ENCODE measurements at regions not wholly inside any gene's neighbourhood (a gene's known extent, or its start where the extent isn't known, plus 50 kb on each side); places are given as distances from the start of the nearest gene placed in this dataset.

DNA sequence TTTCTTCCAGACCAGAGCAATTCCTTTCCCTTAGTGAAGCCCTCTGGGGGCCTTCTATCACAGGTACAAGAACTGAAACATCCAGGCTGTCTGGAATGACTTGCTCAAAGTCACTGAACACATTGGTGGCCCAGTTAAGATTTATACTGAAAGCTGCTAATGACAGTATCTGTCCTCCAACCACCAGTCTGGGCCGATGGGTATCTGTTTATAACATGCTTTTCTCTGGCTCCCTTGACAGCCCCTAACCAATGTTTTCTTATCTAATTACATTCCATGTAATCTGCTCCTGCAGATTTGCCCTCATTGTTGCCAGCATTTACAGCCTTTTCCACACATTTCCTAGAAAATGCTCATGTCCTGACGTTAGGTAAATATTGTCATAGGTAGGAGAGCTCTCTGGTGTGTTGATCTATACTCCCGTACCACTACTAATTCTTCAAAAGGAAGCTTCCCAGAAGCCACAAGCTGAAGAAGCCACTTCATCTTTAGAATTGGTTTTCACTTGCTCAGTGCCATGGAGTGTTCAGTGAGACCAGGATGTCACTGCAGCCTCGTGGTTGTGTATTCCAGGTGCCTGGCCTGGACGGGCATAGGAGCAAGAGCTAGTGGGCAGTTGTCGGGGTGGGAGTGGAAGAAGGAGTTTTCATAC lies 163.9 kb downstream of the TSEN15 start:
- TF ChIP-seq, protein P1, sequence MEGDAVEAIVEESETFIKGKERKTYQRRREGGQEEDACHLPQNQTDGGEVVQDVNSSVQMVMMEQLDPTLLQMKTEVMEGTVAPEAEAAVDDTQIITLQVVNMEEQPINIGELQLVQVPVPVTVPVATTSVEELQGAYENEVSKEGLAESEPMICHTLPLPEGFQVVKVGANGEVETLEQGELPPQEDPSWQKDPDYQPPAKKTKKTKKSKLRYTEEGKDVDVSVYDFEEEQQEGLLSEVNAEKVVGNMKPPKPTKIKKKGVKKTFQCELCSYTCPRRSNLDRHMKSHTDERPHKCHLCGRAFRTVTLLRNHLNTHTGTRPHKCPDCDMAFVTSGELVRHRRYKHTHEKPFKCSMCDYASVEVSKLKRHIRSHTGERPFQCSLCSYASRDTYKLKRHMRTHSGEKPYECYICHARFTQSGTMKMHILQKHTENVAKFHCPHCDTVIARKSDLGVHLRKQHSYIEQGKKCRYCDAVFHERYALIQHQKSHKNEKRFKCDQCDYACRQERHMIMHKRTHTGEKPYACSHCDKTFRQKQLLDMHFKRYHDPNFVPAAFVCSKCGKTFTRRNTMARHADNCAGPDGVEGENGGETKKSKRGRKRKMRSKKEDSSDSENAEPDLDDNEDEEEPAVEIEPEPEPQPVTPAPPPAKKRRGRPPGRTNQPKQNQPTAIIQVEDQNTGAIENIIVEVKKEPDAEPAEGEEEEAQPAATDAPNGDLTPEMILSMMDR (IDR thresholded peaks at IDR 0.05; ENCODE audit: low read depth, low read length, poor library complexity, severe bottlenecking): no peak
- no peak for TF ChIP-seq EZH2phosphoT487 (IDR thresholded peaks at IDR 0.05; ENCODE audit: borderline replicate concordance, low read length)
